Neuronal stem cell (in vitro differentiated cells): ENCODE measurements at regions not wholly inside any gene's neighbourhood (a gene's known extent, or its start where the extent isn't known, plus 50 kb on each side); places are given as distances from the start of the nearest gene placed in this dataset.

Experiments used
- DNase-seq: peaks from one replicate; pipeline ENCODE4 v3.0.0-alpha.2; 2013; ENCODE audit warnings: low spot score
- H2AFZ ChIP-seq: one replicate; pipeline ENCODE4 v1.6.1; 2013; ENCODE audit warnings: mild to moderate bottlenecking, low read length, inconsistent platforms
- H2AK5ac ChIP-seq: 2 replicates; pipeline ENCODE4 v1.6.1; 2013; ENCODE audit warnings: low read depth, mild to moderate bottlenecking, inconsistent platforms, low read length, moderate library complexity, mixed read lengths
- H2BK120ac ChIP-seq: 2 replicates; pipeline ENCODE4 v1.6.1; 2013; ENCODE audit warnings: low read depth, mild to moderate bottlenecking, inconsistent platforms, low read length, moderate library complexity, mixed read lengths
- H2BK12ac ChIP-seq: one replicate; pipeline ENCODE4 v1.6.1; 2013; ENCODE audit warnings: low read length, inconsistent platforms
- H2BK15ac ChIP-seq: 2 replicates; pipeline ENCODE4 v1.6.1; 2013; ENCODE audit warnings: mild to moderate bottlenecking, low read length, inconsistent platforms, mixed read lengths
- H2BK5ac ChIP-seq: one replicate; pipeline ENCODE4 v1.6.1; 2013; ENCODE audit warnings: inconsistent platforms, mild to moderate bottlenecking, low read length, moderate library complexity
- H3K14ac ChIP-seq: one replicate; pipeline ENCODE4 v1.6.1; 2013; ENCODE audit warnings: low read length, inconsistent platforms
- H3K18ac ChIP-seq: 2 replicates; pipeline ENCODE4 v1.6.1; 2013; ENCODE audit warnings: low read length, inconsistent platforms
- H3K23ac ChIP-seq: 2 replicates; pipeline ENCODE4 v1.6.1; 2013; ENCODE audit warnings: low read depth, mild to moderate bottlenecking, mixed read lengths, low read length, inconsistent platforms; ENCODE audit not compliant: poor library complexity
- H3K27ac ChIP-seq: replicated peaks from 3 replicates; pipeline ENCODE4 v1.5.1; 2013; ENCODE audit warnings: low read length, inconsistent platforms
- H3K27me3 ChIP-seq, 3 experiments: 2 replicates each; pipeline ENCODE4 v1.6.1; 2013; ENCODE audit warnings: low read length in 3 of 3, mild to moderate bottlenecking in 2 of 3, inconsistent platforms in 1 of 3, low read depth in 1 of 3, mixed read lengths in 1 of 3, moderate library complexity in 1 of 3; ENCODE audit not compliant: control insufficient read depth in 3 of 3, insufficient read depth in 3 of 3
- H3K36me3 ChIP-seq, 2 donors: replicated peaks in 1 of 2; 2 replicates each; pipeline ENCODE4 v1.6.1; 2013; ENCODE audit warnings: low read length in 2 of 2; ENCODE audit not compliant: control insufficient read depth in 2 of 2, insufficient read depth in 2 of 2
- H3K4ac ChIP-seq: 2 replicates; pipeline ENCODE4 v1.6.1; 2013; ENCODE audit warnings: inconsistent platforms, mild to moderate bottlenecking, low read length, moderate library complexity
- H3K4me1 ChIP-seq, 2 donors: 1 replicate in 1 of 2; 2 replicates in 1 of 2; pipeline ENCODE4 v1.6.1; 2013; ENCODE audit warnings: low read length in 2 of 2, low read depth in 1 of 2; ENCODE audit not compliant: control insufficient read depth in 2 of 2, insufficient read depth in 1 of 2
- H3K4me2 ChIP-seq: one replicate; pipeline ENCODE4 v1.6.1; 2013; ENCODE audit warnings: mild to moderate bottlenecking, low read length, inconsistent platforms; ENCODE audit not compliant: insufficient read depth, poor library complexity, severe bottlenecking
- H3K4me3 ChIP-seq, 2 donors: 2 replicates each; pipeline ENCODE4 v1.5.1; 2013; ENCODE audit warnings: low read length in 2 of 2, mild to moderate bottlenecking in 2 of 2, inconsistent platforms in 1 of 2, moderate library complexity in 1 of 2
- H3K79me1 ChIP-seq: one replicate; pipeline ENCODE4 v1.6.1; 2013; ENCODE audit warnings: low read depth, mild to moderate bottlenecking, inconsistent platforms, low read length, moderate library complexity
- H3K9ac ChIP-seq: one replicate; pipeline ENCODE4 v1.6.1; 2013; ENCODE audit warnings: mild to moderate bottlenecking, low read depth, low read length, inconsistent platforms; ENCODE audit not compliant: poor library complexity
- H3K9me3 ChIP-seq, 2 donors: replicated peaks in 1 of 2; 2 replicates each; pipeline versions ENCODE3 to v1.6.1; 2013; ENCODE audit warnings: low read length in 2 of 2, mild to moderate bottlenecking in 2 of 2, inconsistent platforms in 1 of 2, low read depth in 1 of 2, mixed read lengths in 1 of 2, moderate library complexity in 1 of 2; ENCODE audit not compliant: control insufficient read depth in 2 of 2, insufficient read depth in 1 of 2
- H4K8ac ChIP-seq: one replicate; pipeline ENCODE4 v1.6.1; 2013; ENCODE audit warnings: low read depth, mild to moderate bottlenecking, inconsistent platforms, low read length, moderate library complexity
- H4K91ac ChIP-seq: one replicate; pipeline ENCODE4 v1.6.1; 2013; ENCODE audit warnings: low read length, low read depth, mild to moderate bottlenecking, inconsistent platforms; ENCODE audit not compliant: poor library complexity
- WGBS, 2 donors: extraction: QIAGEN DNeasy Blood & Tissue Kit; methylation state at CpG; one replicate each; pipeline ENCODE4 v1.1.7; 2013; ENCODE audit warnings: missing lambda C conversion rate in 2 of 2, mixed read lengths in 1 of 2; ENCODE audit not compliant: insufficient read length in 2 of 2, insufficient replicate concordance in 1 of 2; ENCODE audit errors: extremely low coverage in 2 of 2; 5-methylcytosine and 5-hydroxymethylcytosine counted together

DNA sequence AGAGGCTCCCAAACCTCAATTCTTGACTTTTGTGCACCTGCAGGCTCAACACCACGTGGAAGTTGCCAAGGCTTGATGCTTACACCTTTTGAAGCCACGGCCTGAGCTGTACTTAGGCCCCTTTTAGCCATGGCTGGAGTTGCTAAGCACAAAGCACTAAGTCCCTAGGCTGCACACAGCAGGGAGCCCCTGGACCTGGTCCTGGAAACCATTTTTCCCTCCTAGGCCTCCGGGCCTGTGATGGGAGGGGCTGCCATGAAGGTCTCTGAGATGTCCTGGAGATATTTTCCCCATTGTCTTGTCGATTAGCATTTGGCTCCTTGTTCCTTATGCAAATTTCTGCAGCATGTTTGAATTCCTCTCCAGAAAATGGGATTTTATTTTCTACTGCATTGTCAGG lies 247.1 kb upstream of the ARPP21 start:
- no peak for DNase-seq
- Histone ChIP-seq H3K18ac (no peak overlapping the region), H2BK120ac (no peak overlapping the region), H3K4ac (no peak overlapping the region), H3K4me3 (no peak overlapping the region), H2AFZ (no peak overlapping the region), H3K23ac (no peak overlapping the region), H2BK15ac (no peak overlapping the region), H3K14ac (no peak overlapping the region), H4K91ac (no peak overlapping the region), H3K4me1 (no peaks in the 10 kb centered on the region), H3K9me3 (peaks cover 0 to 4% of the 10 kb centered on the region in 2 donors), H3K36me3 (no peaks in the 10 kb centered on the region), H2BK5ac (no peak overlapping the region), H3K9ac (no peak overlapping the region), H3K27ac (no peak overlapping the region), H3K79me1 (no peaks in the 10 kb centered on the region), H3K27me3 (no peaks in the 10 kb centered on the region), H3K4me2 (no peak overlapping the region), H2AK5ac (no peak overlapping the region), H4K8ac (no peak overlapping the region), H2BK12ac (no peak overlapping the region)
- no CpG with 5 or more reads among the region's 4 CpGs for WGBS, 2 donors

DNA sequence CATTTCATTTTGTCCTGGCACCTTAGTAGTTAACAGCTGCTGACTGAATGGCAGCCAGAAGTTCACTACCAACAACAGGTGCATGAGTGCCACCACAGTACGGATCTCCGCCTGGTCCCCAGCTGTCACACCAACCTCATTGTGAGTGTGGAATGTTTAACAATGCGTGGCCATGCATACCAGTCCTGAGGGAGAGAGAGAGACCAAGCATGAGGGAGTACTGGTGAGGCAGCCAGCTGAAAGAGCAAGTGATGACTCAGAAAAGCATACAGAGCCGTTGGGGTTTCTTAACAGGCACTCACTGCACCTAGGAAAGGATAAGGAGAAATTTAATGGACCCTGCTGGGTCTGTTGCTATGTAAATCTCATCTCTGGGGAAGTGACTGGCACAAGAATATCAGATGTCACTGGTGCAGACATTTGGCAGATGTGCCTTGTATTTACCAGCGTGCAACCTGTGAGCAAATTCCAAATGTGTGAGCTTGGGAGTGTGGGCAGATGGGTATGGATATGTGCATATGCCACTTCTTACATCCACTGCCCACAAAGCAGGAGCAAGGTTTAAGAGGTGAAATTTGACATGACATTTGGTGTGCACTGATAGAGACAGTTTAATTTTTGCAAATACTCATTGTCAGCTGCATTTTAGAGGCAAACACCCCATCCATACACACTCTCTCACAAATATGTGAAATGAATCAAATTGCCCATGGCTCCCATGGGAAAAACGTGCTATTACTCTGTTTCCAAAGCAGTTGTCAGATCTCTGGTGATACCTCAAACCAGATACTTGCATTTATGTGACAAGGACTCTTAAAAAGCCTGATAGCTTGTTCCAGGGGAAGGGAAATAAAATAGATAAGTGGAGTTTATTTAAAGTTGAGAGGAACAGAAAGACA lies 245.2 kb upstream of the ARPP21 start:
- H3K18ac ChIP-seq: no peak overlapping the region
- H3K4ac ChIP-seq: no peak overlapping the region
- no peak overlapping the region for H2AK5ac ChIP-seq
- H4K8ac ChIP-seq: no peak overlapping the region
- no peak overlapping the region for H3K23ac ChIP-seq
- no CpG with 5 or more reads among the region's 6 CpGs for WGBS, 2 donors
- H2BK5ac ChIP-seq: no peak overlapping the region
- no peak overlapping the region for H2BK15ac ChIP-seq
- H2BK12ac ChIP-seq: no peak overlapping the region
- no peaks in the 10 kb centered on the region for H3K4me1 ChIP-seq
- H4K91ac ChIP-seq: no peak overlapping the region
- peaks cover 0 to 4% of the 10 kb centered on the region in 2 donors for H3K9me3 ChIP-seq
- H3K14ac ChIP-seq: no peak overlapping the region
- no peak overlapping the region for H2AFZ ChIP-seq
- H3K4me3 ChIP-seq: no peak overlapping the region
- H3K4me2 ChIP-seq: no peak overlapping the region
- H3K79me1 ChIP-seq: no peaks in the 10 kb centered on the region
- H3K27ac ChIP-seq: no peak overlapping the region
- H2BK120ac ChIP-seq: no peak overlapping the region
- H3K36me3 ChIP-seq: no peaks in the 10 kb centered on the region
- H3K27me3 ChIP-seq: no peaks in the 10 kb centered on the region
- DNase-seq: no peak
- no peak overlapping the region for H3K9ac ChIP-seq

GRCh38 chr3:35394905-35395304 lies 244.4 kb upstream of the ARPP21 start:
- H3K27ac ChIP-seq: no peak overlapping the region
- no peak overlapping the region for H3K9ac ChIP-seq
- DNase-seq: no peak
- H3K9me3 ChIP-seq: peaks cover 0 to 4% of the 10 kb centered on the region in 2 donors
- H2AK5ac ChIP-seq: no peak overlapping the region
- no peak overlapping the region for H3K4me2 ChIP-seq
- H3K23ac ChIP-seq: no peak overlapping the region
- no peaks in the 10 kb centered on the region for H3K36me3 ChIP-seq
- H3K27me3 ChIP-seq: no peaks in the 10 kb centered on the region
- H3K14ac ChIP-seq: no peak overlapping the region
- H3K4ac ChIP-seq: no peak overlapping the region
- WGBS, 2 donors: no CpG with 5 or more reads among the region's 1 CpG
- no peaks in the 10 kb centered on the region for H3K79me1 ChIP-seq
- H3K4me1 ChIP-seq: no peaks in the 10 kb centered on the region
- H2BK120ac ChIP-seq: no peak overlapping the region
- H2AFZ ChIP-seq: no peak overlapping the region
- no peak overlapping the region for H2BK5ac ChIP-seq
- H2BK15ac ChIP-seq: no peak overlapping the region
- H2BK12ac ChIP-seq: no peak overlapping the region
- no peak overlapping the region for H4K91ac ChIP-seq
- H4K8ac ChIP-seq: no peak overlapping the region
- no peak overlapping the region for H3K4me3 ChIP-seq
- no peak overlapping the region for H3K18ac ChIP-seq

- no peaks in the 10 kb centered on the region for H3K4me1 ChIP-seq
- H2AFZ ChIP-seq: no peak overlapping the region
- no peak for DNase-seq
- no peak overlapping the region for H2BK12ac ChIP-seq
- H2BK15ac ChIP-seq: no peak overlapping the region
- H3K9ac ChIP-seq: no peak overlapping the region
- H2BK5ac ChIP-seq: no peak overlapping the region
- H3K27ac ChIP-seq: no peak overlapping the region
- H3K4me2 ChIP-seq: no peak overlapping the region
- no peak overlapping the region for H3K23ac ChIP-seq
- no peaks in the 10 kb centered on the region for H3K27me3 ChIP-seq
- H3K4me3 ChIP-seq: no peak overlapping the region
- H3K36me3 ChIP-seq: no peaks in the 10 kb centered on the region
- no peaks in the 10 kb centered on the region for H3K79me1 ChIP-seq
- H2AK5ac ChIP-seq: no peak overlapping the region
- H2BK120ac ChIP-seq: no peak overlapping the region
- no peaks in the 10 kb centered on the region for H3K9me3 ChIP-seq
- H3K18ac ChIP-seq: no peak overlapping the region
- no peak overlapping the region for H4K8ac ChIP-seq
- H4K91ac ChIP-seq: no peak overlapping the region
- H3K14ac ChIP-seq: no peak overlapping the region
- no peak overlapping the region for H3K4ac ChIP-seq
Observed at GRCh38 chr3:35401671-35402070, 237.7 kb upstream of the ARPP21 start.
